ENCODE measurements at regions not wholly inside any gene's neighbourhood (a gene's known extent, or its start where the extent isn't known, plus 50 kb on each side); places are given as distances from the start of the nearest gene placed in this dataset.

DNA sequence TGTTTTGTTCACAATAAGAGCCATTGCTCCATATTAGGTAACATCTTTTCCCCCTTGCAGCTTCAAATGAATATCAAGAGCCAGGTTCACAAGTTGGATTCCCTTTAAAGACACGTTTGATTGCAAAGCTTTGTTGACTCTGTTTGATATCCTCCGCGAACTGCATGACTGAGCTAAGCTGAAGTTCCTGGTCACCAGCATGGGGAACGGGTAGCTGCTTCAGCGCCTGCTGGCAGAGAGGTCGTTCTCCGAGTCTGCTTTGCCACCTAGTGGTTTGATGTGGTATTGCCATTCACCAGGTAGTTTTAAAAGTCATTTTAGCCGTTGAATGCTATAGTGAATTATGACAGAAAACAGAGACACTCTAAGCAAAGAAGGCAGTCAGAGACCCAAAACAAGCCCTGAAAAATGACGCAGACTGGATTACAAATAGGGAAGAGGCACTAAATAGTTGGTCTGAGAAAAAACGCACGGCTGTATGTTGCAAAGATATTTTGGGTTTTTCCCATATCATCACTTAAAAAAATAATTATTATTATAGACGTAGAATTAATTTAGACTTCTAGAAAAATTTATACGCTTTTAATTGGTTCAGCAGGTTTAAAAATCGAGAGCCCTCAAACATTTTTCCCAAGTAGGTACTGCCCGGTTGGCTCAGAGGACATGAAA is 193.5 kb upstream of the FMN2 start:
- H3K27ac ChIP-seq, result no peak overlapping the region
- no peak overlapping the region for H3K4me3 ChIP-seq
- no peaks in the 10 kb centered on the region for H3K9me3 ChIP-seq
- peak; percentile 40 to 89 (median 62) for DNase-seq
- peaks cover 0 to 16% (median 2%) of the 10 kb centered on the region in 4 donors for H3K4me1 ChIP-seq
- peak; percentile 65 to 98 (median 92) for TF ChIP-seq CTCF (IDR thresholded peaks at IDR 0.05)
- TF ChIP-seq POLR2A (IDR thresholded peaks at IDR 0.05), result no peak
- no peaks in the 10 kb centered on the region for H3K36me3 ChIP-seq
- H3K27me3 ChIP-seq, result no peaks in the 10 kb centered on the region

DNA sequence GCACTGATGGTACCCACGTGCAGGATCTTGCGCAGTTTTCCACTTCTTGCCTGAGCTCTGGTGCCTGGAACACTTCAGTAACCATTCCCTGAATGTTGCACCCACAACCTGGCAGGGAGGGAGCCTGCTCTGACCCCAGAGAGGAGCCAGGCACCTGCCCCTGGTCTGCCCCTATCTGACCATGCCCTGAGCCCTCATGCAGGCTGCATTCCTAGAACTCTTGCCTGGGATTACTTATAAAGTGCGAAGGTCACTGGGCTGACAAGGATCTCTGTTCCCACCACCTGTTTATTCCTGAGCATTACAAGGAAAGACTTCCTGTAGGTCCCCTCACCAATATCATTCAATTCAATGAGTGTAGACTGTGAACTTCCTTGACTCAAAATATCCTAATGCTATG is 191.9 kb upstream of the FMN2 start:
- Histone ChIP-seq H3K36me3 (no peaks in the 10 kb centered on the region), H3K27me3 (no peaks in the 10 kb centered on the region), H3K4me1 (peaks cover 0 to 16% (median 2%) of the 10 kb centered on the region in 4 donors), H3K4me3 (no peak overlapping the region), H3K27ac (no peak overlapping the region), H3K9me3 (no peaks in the 10 kb centered on the region)
- no peak for TF ChIP-seq POLR2A (IDR thresholded peaks at IDR 0.05)
- TF ChIP-seq CTCF (IDR thresholded peaks at IDR 0.05), result peak in 1 of 6 experiments; percentile 19
- DNase-seq, result no peak

GRCh38 chr1:239906394-239906793 is 185.3 kb upstream of the FMN2 start:
- no peak overlapping the region for H3K27ac ChIP-seq
- H3K9me3 ChIP-seq, result no peaks in the 10 kb centered on the region
- no peaks in the 10 kb centered on the region for H3K36me3 ChIP-seq
- no peak for TF ChIP-seq CTCF (IDR thresholded peaks at IDR 0.05)
- no peak for TF ChIP-seq POLR2A (IDR thresholded peaks at IDR 0.05)
- no peaks in the 10 kb centered on the region for H3K4me1 ChIP-seq
- H3K4me3 ChIP-seq, result no peak overlapping the region
- no peaks in the 10 kb centered on the region for H3K27me3 ChIP-seq
- no peak for DNase-seq

DNA sequence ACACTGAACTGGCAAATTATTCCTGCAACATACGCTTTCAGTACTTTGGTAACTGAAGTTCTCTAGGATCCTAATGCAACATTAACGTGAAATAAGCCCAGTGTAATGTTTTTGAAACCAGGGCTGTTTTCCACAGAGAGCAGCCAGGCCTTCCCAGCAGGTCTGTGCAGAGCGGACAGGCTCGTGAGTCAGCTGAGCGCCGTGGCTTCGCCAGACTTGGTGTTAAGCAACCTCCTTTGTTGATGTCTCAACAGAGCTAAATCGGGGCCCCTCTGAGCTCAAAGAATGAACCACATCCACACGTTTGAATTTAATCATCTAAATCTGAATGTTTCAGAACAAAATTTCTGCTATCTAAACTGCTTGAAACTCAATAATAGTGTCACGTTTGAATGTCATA is 181.8 kb upstream of the FMN2 start:
- Histone ChIP-seq H3K27ac (peak overlapping the region in 1 of 4 donors; percentile 42), H3K36me3 (no peaks in the 10 kb centered on the region), H3K27me3 (no peaks in the 10 kb centered on the region), H3K9me3 (no peaks in the 10 kb centered on the region), H3K4me1 (no peaks in the 10 kb centered on the region), H3K4me3 (no peak overlapping the region)
- no peak for DNase-seq
- no peak for TF ChIP-seq CTCF (IDR thresholded peaks at IDR 0.05)
- TF ChIP-seq POLR2A (IDR thresholded peaks at IDR 0.05), result no peak

GRCh38 chr1:239912471-239912870 is 179.2 kb upstream of the FMN2 start:
- Histone ChIP-seq H3K4me3 (no peak overlapping the region), H3K27me3 (no peaks in the 10 kb centered on the region), H3K36me3 (no peaks in the 10 kb centered on the region), H3K4me1 (no peaks in the 10 kb centered on the region), H3K27ac (peak overlapping the region in 1 of 4 donors; percentile 37), H3K9me3 (no peaks in the 10 kb centered on the region)
- TF ChIP-seq POLR2A (IDR thresholded peaks at IDR 0.05), result no peak
- no peak for TF ChIP-seq CTCF (IDR thresholded peaks at IDR 0.05)
- DNase-seq, result no peak
